ENCODE measurements at regions not wholly inside any gene's neighbourhood (a gene's known extent, or its start where the extent isn't known, plus 50 kb on each side); places are given as distances from the start of the nearest gene placed in this dataset.

DNA sequence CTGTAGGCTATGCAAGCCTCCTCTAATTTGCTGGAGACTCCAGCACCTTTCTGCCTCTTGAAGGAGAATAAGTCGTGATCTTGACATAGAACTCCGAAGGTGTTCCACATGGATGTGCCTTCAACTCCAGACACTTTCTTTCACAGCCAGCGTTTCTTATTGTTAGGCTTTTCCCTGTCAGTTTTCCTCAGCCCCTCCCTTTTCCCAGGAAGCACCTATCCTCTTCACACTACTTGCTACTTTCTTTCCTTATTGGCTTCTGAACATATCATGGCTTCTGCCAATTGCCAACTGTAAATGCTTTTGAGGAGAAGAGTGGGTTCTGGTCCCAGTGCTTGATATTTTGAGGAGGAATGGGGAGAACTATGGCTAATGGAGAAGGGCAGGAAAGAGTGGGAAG is 216.3 kb upstream of the PGR start:
- ATAC-seq (ENCODE audit: low read depth) (no peak), DNase-seq (ENCODE audit: low spot score) (no peak)
- TF ChIP-seq, protein P1, sequence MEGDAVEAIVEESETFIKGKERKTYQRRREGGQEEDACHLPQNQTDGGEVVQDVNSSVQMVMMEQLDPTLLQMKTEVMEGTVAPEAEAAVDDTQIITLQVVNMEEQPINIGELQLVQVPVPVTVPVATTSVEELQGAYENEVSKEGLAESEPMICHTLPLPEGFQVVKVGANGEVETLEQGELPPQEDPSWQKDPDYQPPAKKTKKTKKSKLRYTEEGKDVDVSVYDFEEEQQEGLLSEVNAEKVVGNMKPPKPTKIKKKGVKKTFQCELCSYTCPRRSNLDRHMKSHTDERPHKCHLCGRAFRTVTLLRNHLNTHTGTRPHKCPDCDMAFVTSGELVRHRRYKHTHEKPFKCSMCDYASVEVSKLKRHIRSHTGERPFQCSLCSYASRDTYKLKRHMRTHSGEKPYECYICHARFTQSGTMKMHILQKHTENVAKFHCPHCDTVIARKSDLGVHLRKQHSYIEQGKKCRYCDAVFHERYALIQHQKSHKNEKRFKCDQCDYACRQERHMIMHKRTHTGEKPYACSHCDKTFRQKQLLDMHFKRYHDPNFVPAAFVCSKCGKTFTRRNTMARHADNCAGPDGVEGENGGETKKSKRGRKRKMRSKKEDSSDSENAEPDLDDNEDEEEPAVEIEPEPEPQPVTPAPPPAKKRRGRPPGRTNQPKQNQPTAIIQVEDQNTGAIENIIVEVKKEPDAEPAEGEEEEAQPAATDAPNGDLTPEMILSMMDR (IDR thresholded peaks at IDR 0.05; ENCODE audit: poor library complexity, severe bottlenecking) = no peak
- H3K36me3 ChIP-seq (ENCODE audit: low read depth) = no peaks in the 10 kb centered on the region
- no peaks in the 10 kb centered on the region for H3K9me3 ChIP-seq (ENCODE audit: severe bottlenecking)
- H3K27ac ChIP-seq (ENCODE audit: poor library complexity, severe bottlenecking) = no peak overlapping the region
- no peaks in the 10 kb centered on the region for H3K4me1 ChIP-seq (ENCODE audit: insufficient read depth, poor library complexity, severe bottlenecking)
- H3K4me3 ChIP-seq (ENCODE audit: severe bottlenecking) = no peak overlapping the region
- H3K27me3 ChIP-seq (ENCODE audit: insufficient read depth, poor library complexity, severe bottlenecking) = peaks cover 4% of the 10 kb centered on the region

GRCh38 chr11:101342307-101342706 is 212.7 kb upstream of the PGR start:
- TF ChIP-seq, protein P1 (IDR thresholded peaks at IDR 0.05; ENCODE audit: poor library complexity, severe bottlenecking) = no peak
- H3K4me3 ChIP-seq (ENCODE audit: severe bottlenecking) = no peak overlapping the region
- H3K4me1 ChIP-seq (ENCODE audit: insufficient read depth, poor library complexity, severe bottlenecking) = no peaks in the 10 kb centered on the region
- no peak for ATAC-seq (ENCODE audit: low read depth)
- no peak overlapping the region for H3K27ac ChIP-seq (ENCODE audit: poor library complexity, severe bottlenecking)
- no peaks in the 10 kb centered on the region for H3K9me3 ChIP-seq (ENCODE audit: severe bottlenecking)
- H3K27me3 ChIP-seq (ENCODE audit: insufficient read depth, poor library complexity, severe bottlenecking) = no peaks in the 10 kb centered on the region
- DNase-seq (ENCODE audit: low spot score) = no peak
- H3K36me3 ChIP-seq (ENCODE audit: low read depth) = no peaks in the 10 kb centered on the region

DNA sequence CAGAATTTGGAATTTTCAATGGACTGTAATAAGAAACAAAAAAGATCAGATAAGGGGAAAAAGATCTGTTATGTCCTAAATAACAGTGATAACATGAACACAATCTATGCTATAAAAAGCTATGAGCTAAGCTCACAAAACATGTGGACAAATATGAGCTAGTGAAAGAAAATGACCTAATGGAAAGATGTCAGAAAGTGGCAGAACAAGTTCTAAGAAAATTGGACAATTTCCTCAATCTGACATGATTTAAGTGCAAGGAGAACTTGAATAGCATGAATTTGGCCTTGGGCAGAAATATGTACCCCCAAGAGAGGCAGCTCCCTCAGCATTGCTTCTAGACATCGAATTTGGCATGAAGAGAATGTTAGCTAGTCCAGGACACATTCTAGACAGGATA is 212.0 kb upstream of the PGR start:
- no peak overlapping the region for H3K4me3 ChIP-seq (ENCODE audit: severe bottlenecking)
- H3K9me3 ChIP-seq (ENCODE audit: severe bottlenecking) = no peaks in the 10 kb centered on the region
- TF ChIP-seq, protein P1 (IDR thresholded peaks at IDR 0.05; ENCODE audit: poor library complexity, severe bottlenecking) = no peak
- no peaks in the 10 kb centered on the region for H3K4me1 ChIP-seq (ENCODE audit: insufficient read depth, poor library complexity, severe bottlenecking)
- no peaks in the 10 kb centered on the region for H3K27me3 ChIP-seq (ENCODE audit: insufficient read depth, poor library complexity, severe bottlenecking)
- H3K27ac ChIP-seq (ENCODE audit: poor library complexity, severe bottlenecking) = no peak overlapping the region
- H3K36me3 ChIP-seq (ENCODE audit: low read depth) = no peaks in the 10 kb centered on the region
- no peak for DNase-seq (ENCODE audit: low spot score)
- no peak for ATAC-seq (ENCODE audit: low read depth)

DNA sequence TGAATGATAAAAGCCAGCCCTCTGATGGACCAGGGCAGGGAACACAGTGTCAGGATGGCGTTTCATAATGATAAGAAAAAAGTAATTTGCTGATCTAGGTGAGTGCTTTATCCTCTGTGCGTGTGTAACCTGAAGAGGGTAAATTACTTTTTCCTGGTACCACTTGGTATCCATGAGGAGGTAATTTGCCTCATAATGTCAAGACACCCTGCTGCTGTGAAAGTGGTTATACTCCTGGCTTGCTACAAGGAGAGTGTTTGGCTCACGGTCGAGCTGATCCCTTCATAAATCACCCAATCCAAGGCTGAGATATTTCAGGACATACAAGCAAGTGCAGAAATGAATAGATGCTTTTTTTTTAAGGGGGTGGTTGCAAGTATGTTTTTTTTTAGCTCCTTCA is 207.2 kb upstream of the PGR start:
- H3K27me3 ChIP-seq (ENCODE audit: insufficient read depth, poor library complexity, severe bottlenecking) = peaks cover 5% of the 10 kb centered on the region
- TF ChIP-seq, protein P1 (IDR thresholded peaks at IDR 0.05; ENCODE audit: poor library complexity, severe bottlenecking) = no peak
- ATAC-seq (ENCODE audit: low read depth) (no peak), DNase-seq (ENCODE audit: low spot score) (no peak)
- H3K36me3 ChIP-seq (ENCODE audit: low read depth) = no peaks in the 10 kb centered on the region
- H3K4me1 ChIP-seq (ENCODE audit: insufficient read depth, poor library complexity, severe bottlenecking) = no peaks in the 10 kb centered on the region
- no peaks in the 10 kb centered on the region for H3K9me3 ChIP-seq (ENCODE audit: severe bottlenecking)
- H3K27ac ChIP-seq (ENCODE audit: poor library complexity, severe bottlenecking) = no peak overlapping the region
- H3K4me3 ChIP-seq (ENCODE audit: severe bottlenecking) = no peak overlapping the region

DNA sequence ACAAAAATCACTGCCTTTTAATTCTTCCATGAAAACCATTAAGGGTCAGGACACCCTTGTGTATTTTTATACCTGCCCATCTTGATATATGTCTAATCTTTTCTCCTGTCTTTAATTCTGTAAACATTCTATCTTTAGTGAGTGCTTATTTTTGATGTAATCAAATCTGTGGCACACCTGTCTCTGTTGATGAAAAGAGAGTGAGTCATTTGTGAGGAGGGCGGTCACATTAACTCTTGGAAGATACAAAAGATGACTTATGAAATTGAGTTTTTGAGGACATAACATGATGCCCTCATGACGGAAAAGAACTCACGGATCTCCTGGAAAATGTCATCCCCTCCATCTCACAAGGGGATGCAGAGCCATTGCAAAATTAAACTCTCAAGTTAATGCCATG is 206.5 kb upstream of the PGR start:
- Histone ChIP-seq H3K27ac (ENCODE audit: poor library complexity, severe bottlenecking) (no peak overlapping the region), H3K27me3 (ENCODE audit: insufficient read depth, poor library complexity, severe bottlenecking) (peaks cover 5% of the 10 kb centered on the region), H3K36me3 (ENCODE audit: low read depth) (no peaks in the 10 kb centered on the region), H3K4me3 (ENCODE audit: severe bottlenecking) (no peak overlapping the region), H3K4me1 (ENCODE audit: insufficient read depth, poor library complexity, severe bottlenecking) (no peaks in the 10 kb centered on the region), H3K9me3 (ENCODE audit: severe bottlenecking) (no peaks in the 10 kb centered on the region)
- ATAC-seq (ENCODE audit: low read depth) (no peak), DNase-seq (ENCODE audit: low spot score) (no peak)
- TF ChIP-seq, protein P1 (IDR thresholded peaks at IDR 0.05; ENCODE audit: poor library complexity, severe bottlenecking) = no peak

Measured in RWPE2 (cell line).